K562 (cell line): ENCODE measurements at regions not wholly inside any gene's neighbourhood (a gene's known extent, or its start where the extent isn't known, plus 50 kb on each side); places are given as distances from the start of the nearest gene placed in this dataset.

ENCODE experiments used
- ATAC-seq: fragments of 200-7000 bp; cut with Tn5 transposase; 3 replicates; pipeline ENCODE4 v1.9.1; 2020; ENCODE audit warnings: moderate library complexity
- BruUV-seq: library from RNA; stranded (reverse); fragments of 400-500 nt; replicated peaks from 2 replicates; lab custom pipeline; 2021; lab: Mats Ljungman, UMichigan
- CTCF ChIA-PET: fragments of 300-600 bp; formaldehyde crosslinking; extraction: SDS; loops from one replicate; lab custom pipeline; 2021; ENCODE audit warnings: low intra/inter-chr PET ratio; lab: Yijun Ruan, JAX
- POLR2A ChIA-PET: fragments of 300-600, 350-650 bp; sonication (Branson Sonifier 250); formaldehyde crosslinking; extraction: SDS; loops from one replicate; lab custom pipeline; 2021; ENCODE audit warnings: antibody characterized with exemption, inconsistent platforms; lab: Yijun Ruan, JAX
- DNase-seq, 4 experiments: peaks; one replicate each; pipeline versions ENCODE4 v3.0.0 to v3.0.0-alpha.2; 2011 to 2018; ENCODE audit warnings: low spot score in 3 of 4, mixed read lengths in 3 of 4; ENCODE audit errors: extremely low read depth in 1 of 4
- FAIRE-seq: peaks from 2 replicates; lab custom pipeline; 2011; peaks lifted over from hg19 to GRCh38; lab: Jason Lieb, UNC
- H2AFZ ChIP-seq: 2 replicates; pipeline ENCODE4 v1.6.0; 2011; ENCODE audit warnings: low read depth, low read length, control low read depth, inconsistent platforms
- H3K27ac ChIP-seq: fragments of 200-600 bp; 3 replicates; pipeline ENCODE4 v1.8.0; 2011; ENCODE audit warnings: low read depth, mild to moderate bottlenecking, control low read depth, inconsistent platforms, low read length, moderate library complexity, mixed read lengths; ENCODE audit errors: extremely low read depth
- H3K27me3 ChIP-seq, 2 experiments: fragments of 300-600 bp in 1 of 2; 2 replicates in 1 of 2; 3 replicates in 1 of 2; pipeline versions ENCODE4 v1.6.0 to v1.8.0; 2011; ENCODE audit warnings: inconsistent platforms in 2 of 2, low read length in 2 of 2, mild to moderate bottlenecking in 1 of 2, mixed read lengths in 1 of 2, moderate library complexity in 1 of 2; ENCODE audit not compliant: control insufficient read depth in 2 of 2, insufficient read depth in 2 of 2
- H3K36me3 ChIP-seq: fragments of 300-600 bp; 3 replicates; pipeline ENCODE4 v1.8.0; 2011; ENCODE audit warnings: mild to moderate bottlenecking, low read length, inconsistent platforms; ENCODE audit not compliant: control insufficient read depth, insufficient read depth
- H3K4me1 ChIP-seq, 2 experiments: fragments of 200-600 bp in 1 of 2; replicated peaks in 1 of 2; 2 replicates in 1 of 2; 3 replicates in 1 of 2; pipeline versions ENCODE4 v1.5.1 to v1.8.0; 2011; ENCODE audit warnings: inconsistent platforms in 2 of 2, low read length in 2 of 2, mild to moderate bottlenecking in 1 of 2, mixed read lengths in 1 of 2, moderate library complexity in 1 of 2; ENCODE audit not compliant: control insufficient read depth in 2 of 2, insufficient read depth in 2 of 2
- H3K4me2 ChIP-seq: 2 replicates; pipeline ENCODE4 v1.6.1; 2011; ENCODE audit warnings: low read length, control low read depth, inconsistent platforms, mixed read lengths; ENCODE audit not compliant: insufficient read depth
- H3K4me3 ChIP-seq: fragments of 200-600 bp; sonication (generic), shearing (Covaris generic); 2 replicates; pipeline ENCODE4 v1.5.1; 2016; ENCODE audit warnings: control low read depth, inconsistent platforms
- H3K79me2 ChIP-seq: fragments of 200-600 bp; 3 replicates; pipeline ENCODE4 v1.8.0; 2011; ENCODE audit warnings: low read length, inconsistent platforms; ENCODE audit not compliant: control insufficient read depth, insufficient read depth
- H3K9ac ChIP-seq, 2 experiments: 2 replicates each; pipeline versions ENCODE4 v1.6.0 to v1.6.1; 2011; ENCODE audit warnings: low read depth in 2 of 2, low read length in 2 of 2, control low read depth in 1 of 2, inconsistent platforms in 1 of 2, mild to moderate bottlenecking in 1 of 2, mixed read lengths in 1 of 2; ENCODE audit not compliant: insufficient read depth in 1 of 2
- H3K9me1 ChIP-seq: one replicate; pipeline ENCODE4 v1.6.0; 2011; ENCODE audit warnings: inconsistent platforms, mild to moderate bottlenecking, low read length, moderate library complexity; ENCODE audit not compliant: control insufficient read depth, insufficient read depth
- H3K9me3 ChIP-seq: replicated peaks from 2 replicates; pipeline ENCODE4 v1.5.1; 2011; ENCODE audit warnings: low read depth, low read length, inconsistent platforms; ENCODE audit not compliant: control insufficient read depth, insufficient read depth
- H4K20me1 ChIP-seq: replicated peaks from 2 replicates; pipeline ENCODE4 v1.6.1; 2011; ENCODE audit warnings: low read length, inconsistent platforms, mixed read lengths; ENCODE audit not compliant: control insufficient read depth, insufficient read depth
- ATF1 ChIP-seq, 2 experiments: fragments of 450-650 bp in 1 of 2; IDR thresholded peaks; 2 replicates each; pipeline ENCODE4 v1.6.1; 2016; ENCODE audit warnings: missing compliant biosample characterization in 1 of 2, missing genetic modification characterization in 1 of 2
- CEBPG ChIP-seq, 3 experiments: fragments of 200-800 bp in 1 of 3; sonication (Bioruptor generic) in 1 of 3; sonication (generic) in 1 of 3; formaldehyde crosslinking in 1 of 3; IDR thresholded peaks in 2 of 3; conservative IDR thresholded peaks in 1 of 3; 2 replicates each; pipeline versions ENCODE4 v1.6.1 to v1.8.0; 2016 to 2022; ENCODE audit warnings: missing compliant biosample characterization in 2 of 3, missing genetic modification characterization in 2 of 3, mild to moderate bottlenecking in 1 of 3, missing genetic modification reagents in 1 of 3
- CREM ChIP-seq: IDR thresholded peaks from 2 replicates; pipeline ENCODE4 v1.6.1; 2014; ENCODE audit warnings: antibody characterized with exemption, low read depth
- ELF2 ChIP-seq: fragments of 250-450 bp; sonication (Bioruptor Pico); IDR thresholded peaks from 2 replicates; pipeline ENCODE4 v1.5.0; 2021; ENCODE audit warnings: mild to moderate bottlenecking
- ESRRA ChIP-seq: fragments of 450-650 bp; IDR thresholded peaks from 2 replicates; pipeline ENCODE4 v1.6.1; 2014; ENCODE audit warnings: low read depth, mild to moderate bottlenecking, moderate library complexity, borderline replicate concordance
- HNRNPK ChIP-seq: fragments of 200-400 bp; formaldehyde crosslinking; IDR thresholded peaks from one replicate; pipeline ENCODE4 v1.6.1; 2018; ENCODE audit warnings: mild to moderate bottlenecking, low read depth, low read length; ENCODE audit not compliant: poor library complexity, severe bottlenecking
- KLF6 ChIP-seq: fragments of 250-450 bp; sonication (Bioruptor Pico); IDR thresholded peaks from 2 replicates; pipeline ENCODE4 v1.4.0; 2020; ENCODE audit warnings: mild to moderate bottlenecking, moderate library complexity, borderline replicate concordance
- NCOA1 ChIP-seq: fragments of 450-650 bp; IDR thresholded peaks from 2 replicates; pipeline ENCODE4 v1.6.1; 2016; ENCODE audit warnings: low read depth
- PCBP1 ChIP-seq: fragments of 200-400 bp; formaldehyde crosslinking; IDR thresholded peaks from 2 replicates; pipeline ENCODE4 v1.6.1; 2018; ENCODE audit warnings: mild to moderate bottlenecking, low read depth, low read length; ENCODE audit not compliant: poor library complexity, severe bottlenecking
- SRSF3 ChIP-seq: fragments of 200-400 bp; formaldehyde crosslinking; IDR thresholded peaks from 2 replicates; pipeline ENCODE4 v1.6.1; 2016; ENCODE audit warnings: mild to moderate bottlenecking, low read length, moderate library complexity; ENCODE audit not compliant: insufficient read depth
- SUPT5H ChIP-seq: fragments of 450-650 bp; IDR thresholded peaks from 2 replicates; pipeline ENCODE4 v1.6.1; 2016
- ZNF140 ChIP-seq: fragments of 250-450 bp; sonication (Bioruptor Pico); IDR thresholded peaks from 2 replicates; pipeline ENCODE4 v1.8.0; 2021; ENCODE audit warnings: moderate library complexity, mild to moderate bottlenecking, inconsistent platforms
- ZNF699 ChIP-seq: fragments of 250-450 bp; sonication (Bioruptor Pico); IDR thresholded peaks from 2 replicates; pipeline ENCODE4 v1.8.0; 2021; ENCODE audit warnings: mild to moderate bottlenecking, moderate library complexity; ENCODE audit not compliant: insufficient replicate concordance
- ZNF77 ChIP-seq: fragments of 250-450 bp; sonication (Bioruptor Pico); IDR thresholded peaks from 2 replicates; pipeline ENCODE4 v1.5.0; 2020
- ZSCAN32 ChIP-seq: fragments of 450-650 bp; formaldehyde crosslinking; IDR thresholded peaks from 2 replicates; pipeline ENCODE4 v1.4.0; 2020; ENCODE audit warnings: mild to moderate bottlenecking, moderate library complexity
- WGBS: fragments of 100-300 bp; shearing (Covaris generic); methylation state at CpG from one replicate; pipeline ENCODE4 v1.1.6; 2016; ENCODE audit warnings: low coverage, mixed read lengths; ENCODE audit not compliant: insufficient coverage; ENCODE audit errors: missing lambda C conversion rate; 5-methylcytosine and 5-hydroxymethylcytosine counted together
- in situ Hi-C: fragments of 300-500 bp; cut with MboI; formaldehyde crosslinking; loops from 4 replicates; pipeline ENCODE4 v1.15.0; 2018; ENCODE audit warnings: inconsistent platforms, mixed read lengths
- intact Hi-C: fragments of 100-400 bp; cut with micrococcal nuclease; formaldehyde crosslinking; loops from 2 replicates; pipeline ENCODE4 v1.14.2; 2022
- TF ChIP-seq, protein P1 (sequence below): IDR thresholded peaks from 3 replicates; pipeline ENCODE4 v1.6.1; 2011; ENCODE audit warnings: borderline replicate concordance, mild to moderate bottlenecking, moderate library complexity; ENCODE audit not compliant: insufficient read length; ENCODE audit errors: extremely low read depth

- Histone ChIP-seq H3K27me3 (no peaks in the 10 kb centered on the region), H3K27ac (no peak overlapping the region), H3K9me1 (no peaks in the 10 kb centered on the region), H2AFZ (no peak overlapping the region), H3K9me3 (no peaks in the 10 kb centered on the region; the same call in 1 of the 2 replicates), H3K79me2 (no peaks in the 10 kb centered on the region), H3K9ac (no peak overlapping the region), H3K4me1 (no peaks in the 10 kb centered on the region), H3K4me3 (no peak overlapping the region), H4K20me1 (no peaks in the 10 kb centered on the region), H3K36me3 (no peaks in the 10 kb centered on the region), H3K4me2 (no peak overlapping the region)
- DNase-seq (no peak), FAIRE-seq (no peak), ATAC-seq (no peak)
- ChIA-PET POLR2A (no interaction called here), CTCF (no interaction called here)
- WGBS: 0% methylated on average over 1 of the region's 1 CpG
- BruUV-seq: no TSS peak
- intact Hi-C loops (no loop called here), in situ Hi-C loops (no loop called here)
- TF ChIP-seq ATF1 (CRISPR knock-in tag; IDR thresholded peaks at IDR 0.05) (no peak), ATF1 (tag; IDR thresholded peaks at IDR 0.05) (no peak), ZSCAN32 (CRISPR knock-in tag) (no peak), SRSF3 (no peak), PCBP1 (no peak), ZNF140 (CRISPR knock-in tag) (no peak), SUPT5H (no peak), NCOA1 (no peak), ZNF77 (CRISPR knock-in tag) (no peak)
These were observed 574.3 kb upstream of the CA10 start for GRCh38 chr17:52732841-52733240.

- Histone ChIP-seq H3K27ac (no peak overlapping the region), H2AFZ (no peak overlapping the region), H3K9me1 (no peaks in the 10 kb centered on the region), H3K9me3 (0 out of 2 replicates have a peak, but pooled peaks cover 2% of the 10 kb centered on the region), H4K20me1 (no peaks in the 10 kb centered on the region), H3K4me2 (no peak overlapping the region), H3K27me3 (no peaks in the 10 kb centered on the region), H3K4me1 (no peaks in the 10 kb centered on the region), H3K9ac (no peak overlapping the region), H3K79me2 (no peaks in the 10 kb centered on the region), H3K36me3 (no peaks in the 10 kb centered on the region), H3K4me3 (no peak overlapping the region)
- no peak for ATAC-seq
- intact Hi-C loops (no loop called here), in situ Hi-C loops (no loop called here)
- FAIRE-seq: no peak
- ChIA-PET CTCF (no interaction called here), POLR2A (no interaction called here)
- no peak for DNase-seq
- WGBS: 0% methylated on average over 3 of the region's 3 CpGs
- BruUV-seq: no TSS peak
- no peak for TF ChIP-seq CEBPG (CRISPR knock-in tag; IDR thresholded peaks at IDR 0.05)
- TF ChIP-seq CEBPG (tag; conservative IDR thresholded peaks at IDR 0.05 in 1 of 2, IDR thresholded peaks at IDR 0.05 in 1 of 2): no peak
- no peak for TF ChIP-seq ZNF699 (CRISPR knock-in tag)
- TF ChIP-seq ELF2 (CRISPR knock-in tag): no peak
- TF ChIP-seq KLF6 (CRISPR knock-in tag): no peak
- TF ChIP-seq, protein P1, sequence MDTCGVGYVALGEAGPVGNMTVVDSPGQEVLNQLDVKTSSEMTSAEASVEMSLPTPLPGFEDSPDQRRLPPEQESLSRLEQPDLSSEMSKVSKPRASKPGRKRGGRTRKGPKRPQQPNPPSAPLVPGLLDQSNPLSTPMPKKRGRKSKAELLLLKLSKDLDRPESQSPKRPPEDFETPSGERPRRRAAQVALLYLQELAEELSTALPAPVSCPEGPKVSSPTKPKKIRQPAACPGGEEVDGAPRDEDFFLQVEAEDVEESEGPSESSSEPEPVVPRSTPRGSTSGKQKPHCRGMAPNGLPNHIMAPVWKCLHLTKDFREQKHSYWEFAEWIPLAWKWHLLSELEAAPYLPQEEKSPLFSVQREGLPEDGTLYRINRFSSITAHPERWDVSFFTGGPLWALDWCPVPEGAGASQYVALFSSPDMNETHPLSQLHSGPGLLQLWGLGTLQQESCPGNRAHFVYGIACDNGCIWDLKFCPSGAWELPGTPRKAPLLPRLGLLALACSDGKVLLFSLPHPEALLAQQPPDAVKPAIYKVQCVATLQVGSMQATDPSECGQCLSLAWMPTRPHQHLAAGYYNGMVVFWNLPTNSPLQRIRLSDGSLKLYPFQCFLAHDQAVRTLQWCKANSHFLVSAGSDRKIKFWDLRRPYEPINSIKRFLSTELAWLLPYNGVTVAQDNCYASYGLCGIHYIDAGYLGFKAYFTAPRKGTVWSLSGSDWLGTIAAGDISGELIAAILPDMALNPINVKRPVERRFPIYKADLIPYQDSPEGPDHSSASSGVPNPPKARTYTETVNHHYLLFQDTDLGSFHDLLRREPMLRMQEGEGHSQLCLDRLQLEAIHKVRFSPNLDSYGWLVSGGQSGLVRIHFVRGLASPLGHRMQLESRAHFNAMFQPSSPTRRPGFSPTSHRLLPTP: no peak
- TF ChIP-seq HNRNPK: no peak
- no peak for TF ChIP-seq CREM
- TF ChIP-seq ESRRA: no peak
These were observed 566.1 kb upstream of the CA10 start for GRCh38 chr17:52724578-52724977.
